Small intestine (tissue), 7 donors: ENCODE measurements at regions not wholly inside any gene's neighbourhood (a gene's known extent, or its start where the extent isn't known, plus 50 kb on each side); places are given as distances from the start of the nearest gene placed in this dataset.

Experiments
- DNase-seq, 2 donors: peaks; one replicate each; pipeline versions ENCODE4 v3.0.0 to v3.0.0-alpha.2; 2013
- FAIRE-seq: peaks from 2 replicates; lab custom pipeline; 2012; peaks lifted over from hg19 to GRCh38; lab: Jason Lieb, UNC
- H3K27ac ChIP-seq, 3 donors: one replicate each; pipeline ENCODE4 v1.5.1; 2013; ENCODE audit warnings: low read length in 2 of 3, mild to moderate bottlenecking in 2 of 3, control low read depth in 1 of 3, inconsistent platforms in 1 of 3, low read depth in 1 of 3, moderate library complexity in 1 of 3
- H3K27me3 ChIP-seq, 3 donors: one replicate each; pipeline ENCODE4 v1.6.1; 2013; ENCODE audit warnings: low read length in 3 of 3, inconsistent platforms in 1 of 3; ENCODE audit not compliant: control insufficient read depth in 3 of 3, insufficient read depth in 3 of 3
- H3K36me3 ChIP-seq, 3 donors: one replicate each; pipeline ENCODE4 v1.6.1; 2013; ENCODE audit warnings: low read length in 3 of 3, inconsistent platforms in 1 of 3, low read depth in 1 of 3, mild to moderate bottlenecking in 1 of 3, moderate library complexity in 1 of 3; ENCODE audit not compliant: control insufficient read depth in 3 of 3, insufficient read depth in 2 of 3
- H3K4me1 ChIP-seq, 3 donors: one replicate each; pipeline ENCODE4 v1.6.1; 2013; ENCODE audit warnings: low read length in 2 of 3, inconsistent platforms in 1 of 3, low read depth in 1 of 3, mild to moderate bottlenecking in 1 of 3, moderate library complexity in 1 of 3; ENCODE audit not compliant: control insufficient read depth in 3 of 3, insufficient read depth in 2 of 3
- H3K4me3 ChIP-seq, 3 donors: one replicate each; pipeline ENCODE4 v1.5.1; 2013; ENCODE audit warnings: low read length in 3 of 3, control low read depth in 1 of 3, inconsistent platforms in 1 of 3, low read depth in 1 of 3, mild to moderate bottlenecking in 1 of 3, moderate library complexity in 1 of 3
- H3K9me3 ChIP-seq, 2 donors: one replicate each; pipeline ENCODE4 v1.6.1; 2013; ENCODE audit warnings: low read depth in 1 of 2, low read length in 1 of 2; ENCODE audit not compliant: control insufficient read depth in 2 of 2, insufficient read depth in 1 of 2
- WGBS, 3 donors: extraction: QIAGEN DNeasy Blood & Tissue Kit; methylation state at CpG; one replicate each; pipeline ENCODE4 v1.1.7; 2013; 5-methylcytosine and 5-hydroxymethylcytosine counted together
- donor health status: healthy with polysubstance abuse.
- donor health status: control.
- donor health status: control.
- donor health status: Bipolar disorder and iron deficiency.
- donor health status: healthy.

DNA sequence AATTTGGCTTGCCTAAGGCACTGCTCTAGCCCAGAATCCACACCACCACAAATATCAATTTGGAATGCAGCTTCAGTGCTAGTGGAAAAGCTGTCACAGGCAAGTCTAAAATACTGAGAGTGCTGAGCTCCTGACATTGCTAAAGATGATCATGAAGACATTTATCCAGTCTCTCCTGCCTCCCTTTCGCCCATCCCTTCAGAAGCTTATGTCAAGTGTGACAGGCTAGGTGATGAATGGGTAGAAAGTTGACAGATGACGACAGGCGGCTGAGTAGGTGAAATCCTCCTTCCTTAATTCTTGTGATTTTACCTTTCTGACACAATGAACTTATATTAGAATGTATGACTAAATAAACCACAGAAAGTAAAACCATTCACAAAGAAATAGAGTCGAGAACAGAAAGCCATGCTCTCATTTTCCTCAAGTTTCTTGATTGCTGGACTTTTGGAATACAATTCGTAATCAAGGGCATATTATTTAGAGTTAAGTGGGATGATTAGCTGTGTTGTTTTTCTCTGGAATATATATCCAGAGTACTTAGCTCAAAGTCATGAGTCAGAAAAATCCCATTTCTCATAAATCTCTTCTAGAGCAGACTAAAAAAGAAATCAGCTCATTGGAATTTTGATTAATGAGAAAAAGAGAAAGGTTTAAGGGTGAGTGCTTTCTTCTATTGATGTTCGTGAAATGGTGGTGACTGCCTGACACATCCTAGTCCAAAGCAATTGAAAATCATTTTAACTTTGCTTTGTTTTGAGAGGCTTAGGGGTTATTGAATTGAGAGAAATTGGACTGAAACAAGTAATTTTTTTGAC is 1228.2 kb upstream of the CITED2 start:
- no peaks in the 10 kb centered on the region for H3K9me3 ChIP-seq
- FAIRE-seq (no peak), DNase-seq (no peak)
- no peak overlapping the region for H3K4me3 ChIP-seq
- H3K27ac ChIP-seq, result no peak overlapping the region
- no peaks in the 10 kb centered on the region for H3K4me1 ChIP-seq
- WGBS, 3 donors, result 83 to 87% (median 83%) methylated on average over 6 of the region's 6 CpGs
- H3K27me3 ChIP-seq, result no peaks in the 10 kb centered on the region
- H3K36me3 ChIP-seq, result no peaks in the 10 kb centered on the region

- no peak for DNase-seq
- Histone ChIP-seq H3K4me3 (no peak overlapping the region), H3K27ac (no peak overlapping the region), H3K36me3 (no peaks in the 10 kb centered on the region), H3K4me1 (no peaks in the 10 kb centered on the region), H3K9me3 (no peaks in the 10 kb centered on the region), H3K27me3 (no peaks in the 10 kb centered on the region)
- FAIRE-seq, result no peak
- 80 to 83% (median 81%) methylated on average over 3 of the region's 3 CpGs for WGBS, 3 donors
Observed at GRCh38 chr6:140601021-140601808, 1226.8 kb upstream of the CITED2 start.

GRCh38 chr6:140599916-140600315 is 1225.5 kb upstream of the CITED2 start:
- Histone ChIP-seq H3K4me1 (no peaks in the 10 kb centered on the region), H3K36me3 (no peaks in the 10 kb centered on the region), H3K9me3 (no peaks in the 10 kb centered on the region), H3K27ac (no peak overlapping the region), H3K4me3 (no peak overlapping the region), H3K27me3 (no peaks in the 10 kb centered on the region)
- 74 to 89% (median 86%) methylated on average over 1 of the region's 1 CpG for WGBS, 3 donors
- FAIRE-seq, result no peak
- DNase-seq, result no peak

GRCh38 chr6:140597181-140597580 is 1222.7 kb upstream of the CITED2 start:
- H3K27me3 ChIP-seq, result no peaks in the 10 kb centered on the region
- H3K4me3 ChIP-seq, result no peak overlapping the region
- no peak overlapping the region for H3K27ac ChIP-seq
- DNase-seq, result no peak
- no peaks in the 10 kb centered on the region for H3K36me3 ChIP-seq
- FAIRE-seq, result no peak
- WGBS, 3 donors, result 86 to 94% (median 88%) methylated on average over 1 of the region's 1 CpG
- peaks cover 0 to 12% of the 10 kb centered on the region in 2 donors for H3K9me3 ChIP-seq
- no peaks in the 10 kb centered on the region for H3K4me1 ChIP-seq

- H3K4me1 ChIP-seq, result no peaks in the 10 kb centered on the region
- no peaks in the 10 kb centered on the region for H3K27me3 ChIP-seq
- H3K36me3 ChIP-seq, result no peaks in the 10 kb centered on the region
- H3K4me3 ChIP-seq, result no peak overlapping the region
- H3K27ac ChIP-seq, result no peak overlapping the region
- no peak for FAIRE-seq
- no peak for DNase-seq
- WGBS, 3 donors, result 57 to 85% (median 59%) methylated on average over 1 of the region's 1 CpG
- peaks cover 0 to 12% of the 10 kb centered on the region in 2 donors for H3K9me3 ChIP-seq
Observed at GRCh38 chr6:140594806-140595128, 1220.3 kb upstream of the CITED2 start.

- Histone ChIP-seq H3K27ac (no peak overlapping the region), H3K9me3 (peaks cover 0 to 12% of the 10 kb centered on the region in 2 donors), H3K27me3 (no peaks in the 10 kb centered on the region), H3K4me3 (no peak overlapping the region), H3K4me1 (no peaks in the 10 kb centered on the region), H3K36me3 (no peaks in the 10 kb centered on the region)
- whole genome bisulfite sequencing, 3 donors, result 89 to 97% (median 96%) methylated on average over 3 of the region's 3 CpGs
- DNase-seq, result no peak
- no peak for FAIRE-seq
Observed at GRCh38 chr6:140592877-140593276, 1218.4 kb upstream of the CITED2 start.

DNA sequence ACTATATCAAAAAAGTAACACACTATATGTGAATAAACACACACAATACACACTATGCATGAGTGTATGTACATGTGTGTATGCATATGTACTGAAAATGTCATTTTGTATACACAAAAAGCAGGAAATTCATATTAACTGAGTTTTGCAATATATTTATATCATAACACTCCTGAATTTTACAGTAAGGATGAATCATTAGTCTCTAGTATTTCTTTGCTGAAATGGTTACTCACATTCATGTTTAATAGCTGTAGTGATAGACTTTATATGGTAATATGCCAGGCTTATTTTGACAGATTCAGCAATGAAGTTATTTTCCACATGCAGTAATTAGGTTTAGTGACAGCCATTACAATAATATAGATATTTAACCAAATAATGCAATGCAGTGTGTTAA is 1216.2 kb upstream of the CITED2 start:
- Histone ChIP-seq H3K36me3 (no peaks in the 10 kb centered on the region), H3K4me1 (no peaks in the 10 kb centered on the region), H3K27me3 (no peaks in the 10 kb centered on the region), H3K9me3 (peaks cover 0 to 12% of the 10 kb centered on the region in 2 donors), H3K27ac (no peak overlapping the region), H3K4me3 (no peak overlapping the region)
- FAIRE-seq (no peak), DNase-seq (no peak)

DNA sequence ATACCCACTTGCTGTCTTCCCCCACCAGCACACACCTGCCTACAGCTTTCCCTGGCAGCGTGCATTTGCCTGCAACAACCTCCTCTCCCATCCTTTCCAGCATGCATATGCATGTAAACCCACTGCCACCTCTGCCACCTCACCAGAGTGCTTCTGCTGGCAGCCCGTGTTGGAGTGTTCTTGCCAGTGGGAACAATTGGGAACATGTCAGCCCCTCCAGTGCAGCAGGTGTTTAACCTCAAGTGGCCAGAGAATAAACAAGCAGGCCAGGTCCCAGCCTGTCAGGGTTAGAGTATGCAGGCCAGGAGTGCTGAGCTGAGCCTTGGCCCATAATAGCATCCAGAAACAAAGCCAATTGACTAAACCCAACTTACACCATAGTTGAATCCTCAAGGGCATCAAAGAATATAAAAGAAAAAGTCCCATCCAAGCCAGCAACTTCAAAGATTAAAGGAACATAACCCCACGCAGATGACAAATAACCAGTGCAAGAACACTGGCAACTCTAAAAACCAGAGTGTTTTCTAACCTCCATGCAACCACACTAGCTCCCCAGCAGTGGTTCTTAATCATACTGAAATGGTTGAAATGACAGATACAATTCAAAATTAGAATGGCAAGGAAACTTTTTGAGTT is 1212.1 kb upstream of the CITED2 start:
- no peaks in the 10 kb centered on the region for H3K4me1 ChIP-seq
- H3K27ac ChIP-seq, result no peak overlapping the region
- no peak for FAIRE-seq
- H3K27me3 ChIP-seq, result no peaks in the 10 kb centered on the region
- 68 to 82% (median 77%) methylated on average over 3 of the region's 3 CpGs for WGBS, 3 donors
- no peak overlapping the region for H3K4me3 ChIP-seq
- DNase-seq, result no peak
- no peaks in the 10 kb centered on the region for H3K9me3 ChIP-seq
- no peaks in the 10 kb centered on the region for H3K36me3 ChIP-seq
